GM19240 (cell line): ENCODE measurements at regions not wholly inside any gene's neighbourhood (a gene's known extent, or its start where the extent isn't known, plus 50 kb on each side); places are given as distances from the start of the nearest gene placed in this dataset.

Experiments used
- DNase-seq: peaks from one replicate; pipeline ENCODE4 v3.0.0; 2011; ENCODE audit warnings: low spot score; ENCODE audit not compliant: insufficient read length

DNA sequence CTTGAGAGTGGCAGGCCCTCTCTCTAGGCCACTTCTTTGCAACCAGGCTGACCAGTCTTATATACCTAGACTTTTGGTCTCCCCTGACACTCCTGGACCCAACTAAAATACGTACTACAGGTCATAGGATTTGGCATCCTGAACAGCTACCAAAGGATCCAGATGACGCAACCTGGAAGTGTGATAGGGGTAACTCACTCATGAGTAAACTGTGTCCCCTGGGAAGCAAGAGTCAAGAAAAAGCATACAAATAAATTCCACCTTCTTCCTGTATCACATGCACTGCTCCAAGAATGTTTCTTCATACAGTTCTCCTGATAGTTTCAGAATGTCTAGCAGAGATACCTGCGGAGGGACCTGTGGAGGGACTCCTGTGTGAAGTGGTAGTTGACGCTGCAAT is 172.3 kb downstream of the MDFIC start:
- no peak for DNase-seq

DNA sequence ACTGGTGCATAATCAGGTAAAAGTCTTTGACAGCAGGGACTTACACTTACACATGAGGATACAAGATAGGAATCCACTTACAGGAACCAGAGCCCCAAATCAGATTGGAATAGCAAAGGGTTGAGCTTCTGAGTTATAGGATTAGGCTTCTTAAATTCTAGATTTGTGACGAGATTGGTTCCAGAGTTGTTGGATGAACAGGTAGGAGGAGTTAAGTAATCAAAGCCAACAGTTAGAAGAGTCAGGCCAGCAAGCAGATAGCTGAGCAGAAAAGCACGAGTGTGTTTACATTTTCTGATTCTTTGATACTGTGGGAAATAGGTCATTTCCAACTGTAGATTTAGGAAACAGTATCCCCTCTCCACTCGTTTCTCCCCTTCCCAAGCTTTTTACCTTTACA is 167.0 kb downstream of the MDFIC start:
- no peak for DNase-seq

GRCh38 chr7:115087437-115087836 is 165.5 kb downstream of the MDFIC start:
- no peak for DNase-seq

GRCh38 chr7:115086146-115086841 is 164.4 kb downstream of the MDFIC start:
- no peak for DNase-seq

- DNase-seq = no peak
Measured at GRCh38 chr7:115085421-115085820, 163.5 kb downstream of the MDFIC start.

- no peak for DNase-seq
Measured at GRCh38 chr7:115083935-115084334, 162.0 kb downstream of the MDFIC start.

- DNase-seq = no peak
Measured at GRCh38 chr7:115081772-115082171, 159.9 kb downstream of the MDFIC start.

DNA sequence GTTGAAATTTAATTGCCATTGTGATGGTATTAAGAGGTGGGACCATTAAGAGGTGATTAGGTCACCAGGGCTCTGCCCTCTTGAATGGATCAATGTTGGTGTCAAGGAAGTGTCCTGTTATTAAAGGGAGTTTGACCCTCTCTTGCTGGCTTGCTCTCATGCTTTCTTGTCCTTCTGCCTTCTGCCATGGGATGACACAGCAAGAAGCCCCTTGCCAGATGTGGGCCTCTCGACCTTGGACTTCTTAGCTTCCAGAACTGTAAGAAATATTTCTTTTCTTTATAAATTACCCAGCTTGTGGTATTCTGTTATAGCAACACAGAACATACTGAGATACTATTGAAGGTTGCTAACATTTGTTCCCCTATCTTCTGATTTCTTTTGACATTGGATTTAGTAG is 157.0 kb downstream of the MDFIC start:
- DNase-seq = no peak

DNA sequence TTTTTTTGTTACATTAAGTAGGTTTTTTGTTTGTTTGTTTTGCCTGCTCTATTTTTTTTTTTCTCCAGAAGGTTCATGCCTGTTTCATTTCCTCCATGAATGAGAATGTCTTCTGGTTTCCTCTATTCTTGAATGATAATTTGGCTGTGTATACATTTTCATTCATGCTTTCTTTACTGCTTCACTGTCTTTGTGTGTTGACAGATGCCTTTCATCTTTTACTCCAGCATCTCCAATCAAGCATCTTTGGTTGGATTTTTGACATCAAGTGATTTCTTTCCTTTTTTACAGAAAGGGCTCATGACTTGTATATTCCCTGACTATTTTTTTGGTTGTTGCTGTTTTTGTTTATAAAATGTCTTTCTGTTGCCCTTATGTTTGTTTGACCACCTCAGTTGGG is 156.5 kb downstream of the MDFIC start:
- DNase-seq = no peak

GRCh38 chr7:115070311-115070710 is 148.4 kb downstream of the MDFIC start:
- no peak for DNase-seq
